GM18858 (cell line): ENCODE measurements at regions not wholly inside any gene's neighbourhood (a gene's known extent, or its start where the extent isn't known, plus 50 kb on each side); places are given as distances from the start of the nearest gene placed in this dataset.
"Not testable (repeated sequence)": the region's sequence is repeated elsewhere in the genome, so short reads cannot be mapped to it uniquely, and the experiment has no call there.

ENCODE experiments used
- ATAC-seq: cut with Tn5 transposase; IDR thresholded peaks from one replicate; pipeline ENCODE4 v1.9.1; 2021; ENCODE audit not compliant: unreplicated experiment

DNA sequence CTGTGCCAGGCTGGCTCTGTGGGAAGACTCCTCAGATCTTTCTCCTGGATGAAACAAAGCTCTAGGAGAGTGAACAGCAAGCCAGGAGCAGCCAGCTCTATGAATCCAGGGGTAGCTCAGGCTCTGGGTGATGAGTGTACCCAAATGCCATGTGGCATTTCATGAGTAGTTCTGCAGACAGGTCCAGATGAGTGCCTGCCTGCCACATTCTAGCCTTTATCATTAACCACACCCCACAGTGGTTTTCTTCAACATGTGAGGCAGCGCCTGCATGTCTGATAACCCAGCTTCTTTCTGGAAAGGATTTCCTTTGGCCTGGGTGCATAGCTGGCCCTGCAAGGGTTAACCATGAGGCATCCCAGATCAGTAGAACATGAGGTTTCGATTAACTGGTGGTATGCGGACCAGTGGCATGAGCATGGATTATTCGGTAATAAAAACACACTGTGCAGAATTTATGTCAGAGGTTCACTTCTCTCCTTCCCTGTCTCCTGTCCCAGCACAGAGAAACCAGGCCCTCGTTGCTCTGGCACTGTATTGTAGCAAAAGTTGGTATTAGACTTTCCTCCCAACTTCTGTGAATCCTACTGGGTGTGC lies 381.9 kb upstream of the ZNF462 start:
- ATAC-seq: no peak

DNA sequence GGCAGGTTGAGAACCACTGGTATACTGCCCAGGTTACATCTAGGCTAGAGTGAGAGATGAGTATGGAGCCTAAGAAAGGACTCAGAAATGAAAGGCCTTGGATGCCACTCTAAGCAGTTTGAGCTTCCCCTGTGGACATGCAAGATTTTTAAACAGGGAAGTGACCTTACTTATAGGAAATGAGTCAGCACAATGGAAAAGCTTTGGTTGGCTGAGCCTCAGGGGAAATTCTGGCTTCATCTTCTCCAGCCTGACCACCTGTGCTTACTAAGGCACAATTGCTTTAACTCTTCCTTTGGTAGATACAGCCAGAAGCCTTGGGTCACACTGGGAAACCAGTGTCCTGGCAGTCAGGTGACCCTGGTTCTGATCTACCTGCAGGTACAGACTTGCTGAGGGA lies 380.2 kb upstream of the ZNF462 start:
- no peak for ATAC-seq

DNA sequence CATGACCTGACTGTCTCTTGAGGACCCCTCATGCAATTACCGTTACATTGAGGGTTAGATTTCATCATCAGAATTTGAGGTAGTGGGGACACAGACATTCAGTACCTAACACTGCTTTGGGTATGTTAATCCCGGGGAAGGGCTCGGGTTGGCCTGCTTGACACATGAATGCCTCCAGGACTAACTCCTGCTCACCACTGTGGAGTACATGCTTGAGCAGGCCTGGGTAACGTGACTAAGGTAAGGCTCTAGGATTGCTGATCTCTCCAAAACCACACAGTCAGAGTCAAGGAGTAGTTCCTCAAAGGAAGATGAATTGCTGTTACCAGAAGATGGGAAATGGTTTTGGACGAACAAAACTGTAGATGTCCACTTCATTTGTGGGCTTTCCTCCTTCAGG lies 376.3 kb upstream of the ZNF462 start:
- ATAC-seq: no peak

DNA sequence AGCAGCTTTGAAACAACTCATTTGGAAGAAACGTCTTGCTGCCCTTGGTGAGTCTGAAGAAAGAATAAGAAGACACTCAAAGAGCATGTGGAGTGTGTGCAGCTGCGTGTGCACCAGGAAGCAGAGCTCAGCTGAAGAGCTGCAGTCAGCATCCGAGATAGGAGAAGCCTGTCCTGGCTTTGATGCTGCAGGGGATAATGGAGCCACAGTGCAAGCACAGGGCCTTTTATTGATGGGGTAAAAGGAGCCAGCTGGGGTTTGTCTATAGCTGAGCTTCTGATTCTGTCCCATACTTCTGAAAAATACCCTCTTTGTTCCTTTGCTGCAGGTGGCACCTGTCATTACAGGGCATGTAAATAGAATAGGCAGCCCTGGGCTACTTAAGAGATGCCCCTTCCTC lies 375.7 kb upstream of the ZNF462 start:
- no peak for ATAC-seq

DNA sequence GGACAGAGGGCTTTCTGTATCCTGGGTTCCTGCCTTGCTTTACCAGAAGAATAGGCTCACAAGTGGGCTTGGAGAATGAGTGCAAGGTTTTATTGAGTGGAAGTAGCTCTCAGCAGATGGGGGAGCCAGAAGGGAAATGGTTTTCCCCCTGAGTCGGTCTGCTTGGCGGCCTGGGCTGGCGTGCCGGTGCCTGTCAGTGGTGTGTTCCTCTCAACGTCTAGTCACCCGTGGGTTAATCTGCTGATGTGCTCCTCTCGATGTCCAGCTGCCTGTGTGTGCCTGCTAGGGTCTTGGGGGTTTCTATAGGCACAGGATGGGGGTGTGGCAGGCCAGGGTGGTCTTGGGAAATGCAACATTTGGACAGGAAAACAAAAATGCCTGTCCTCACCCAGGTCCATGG lies 370.8 kb upstream of the ZNF462 start:
- ATAC-seq: not testable (repeated sequence)

DNA sequence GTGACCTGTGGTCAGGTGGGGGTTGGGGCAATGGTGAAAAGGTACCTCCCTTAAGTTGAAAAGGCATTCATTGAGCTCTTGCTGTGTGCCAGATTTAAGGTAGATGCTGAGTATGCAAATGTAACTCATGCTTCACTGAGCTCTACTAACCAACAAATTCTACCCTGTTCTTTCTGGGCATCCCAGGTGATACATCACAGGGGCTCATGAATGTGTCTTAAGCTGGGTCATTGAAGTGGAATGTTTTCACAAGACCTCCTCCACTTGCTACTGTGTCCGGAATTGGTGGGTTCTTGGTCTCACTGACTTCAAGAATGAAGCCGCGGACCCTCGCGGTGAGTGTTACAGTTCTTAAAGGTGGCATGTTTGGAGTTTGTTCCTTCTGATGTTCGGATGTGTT lies 362.8 kb upstream of the ZNF462 start:
- no peak for ATAC-seq

DNA sequence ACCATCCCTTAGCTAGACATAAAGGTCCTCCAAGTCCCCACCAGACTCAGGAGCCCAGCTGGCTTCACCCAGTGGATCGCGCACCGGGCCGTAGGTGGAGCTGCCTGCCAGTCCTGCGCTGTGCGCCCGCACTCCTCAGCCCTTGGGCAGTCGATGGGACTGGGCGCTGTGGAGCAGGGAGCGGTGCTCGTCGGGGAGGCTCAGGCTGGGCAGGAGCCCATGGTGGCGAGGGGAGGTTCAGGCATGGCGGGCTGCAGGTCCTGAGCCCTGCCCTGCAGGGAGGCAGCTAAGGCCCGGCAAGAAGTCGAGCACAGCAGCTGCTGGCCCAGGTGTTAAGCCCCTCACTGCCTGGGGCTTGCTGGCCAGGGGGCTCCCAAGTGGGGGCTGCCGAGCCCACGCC lies 361.8 kb upstream of the ZNF462 start:
- ATAC-seq: not testable (repeated sequence)

DNA sequence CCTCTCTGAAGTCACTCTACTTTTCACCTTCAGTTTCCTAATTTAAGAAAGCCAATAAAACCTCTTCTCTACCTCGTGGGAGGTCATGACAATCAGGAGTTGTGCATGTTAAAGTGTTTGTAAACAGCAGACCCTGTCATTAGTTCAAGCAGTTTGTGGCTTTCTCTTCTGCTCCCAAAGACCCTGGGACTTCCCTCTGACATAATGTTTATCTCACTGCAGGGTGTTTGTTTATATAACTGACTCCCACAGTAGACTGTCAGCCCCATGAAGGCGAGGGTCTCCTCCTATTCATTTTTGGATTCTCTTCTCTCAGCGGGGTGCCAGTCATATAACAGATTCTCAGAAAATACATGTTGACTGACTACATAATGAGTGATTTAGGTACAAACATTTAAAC lies 360.0 kb upstream of the ZNF462 start:
- ATAC-seq: no peak

DNA sequence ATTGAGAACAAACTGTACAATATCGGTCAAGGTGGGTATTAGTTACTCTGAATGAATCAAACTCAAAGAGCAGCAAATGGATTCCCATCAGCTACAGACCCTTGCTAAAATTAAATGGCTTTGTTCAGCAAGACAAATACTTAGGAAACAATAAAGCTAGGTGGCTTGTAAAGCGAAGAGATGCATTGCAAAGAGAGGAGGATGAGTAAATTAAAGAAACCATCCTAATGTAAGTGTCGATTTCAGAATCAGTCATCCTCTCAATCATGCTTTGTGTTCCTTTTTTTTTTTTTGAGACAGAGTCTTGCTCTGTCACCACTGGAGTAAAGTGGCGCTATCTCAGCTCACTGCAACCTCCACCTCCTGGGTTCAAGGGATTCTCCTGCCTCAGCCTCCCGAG lies 359.2 kb upstream of the ZNF462 start:
- ATAC-seq: no peak

DNA sequence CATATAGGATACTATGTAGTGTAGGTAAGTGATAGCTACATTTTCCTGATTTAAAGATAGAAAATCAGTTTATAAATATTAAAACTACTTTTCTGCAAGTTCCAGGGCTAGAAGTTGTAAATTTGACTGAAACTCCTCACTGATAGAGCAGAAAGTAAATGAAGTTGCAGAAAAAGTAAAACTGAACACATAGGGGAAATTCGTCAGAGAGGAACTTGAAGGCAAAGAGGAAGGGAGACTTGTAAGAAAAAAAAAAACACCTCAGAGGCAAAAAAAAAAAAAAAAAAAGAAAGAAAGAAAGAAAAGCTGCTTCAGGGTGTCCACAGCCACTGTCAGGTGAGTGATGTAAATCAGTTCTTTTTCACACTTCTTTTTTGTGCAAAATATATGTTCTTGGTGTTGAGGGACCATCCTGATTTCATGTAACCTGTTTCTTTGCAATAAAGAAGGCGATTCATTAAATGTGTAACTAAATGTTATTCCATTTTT lies 336.2 kb upstream of the ZNF462 start:
- ATAC-seq: no peak

DNA sequence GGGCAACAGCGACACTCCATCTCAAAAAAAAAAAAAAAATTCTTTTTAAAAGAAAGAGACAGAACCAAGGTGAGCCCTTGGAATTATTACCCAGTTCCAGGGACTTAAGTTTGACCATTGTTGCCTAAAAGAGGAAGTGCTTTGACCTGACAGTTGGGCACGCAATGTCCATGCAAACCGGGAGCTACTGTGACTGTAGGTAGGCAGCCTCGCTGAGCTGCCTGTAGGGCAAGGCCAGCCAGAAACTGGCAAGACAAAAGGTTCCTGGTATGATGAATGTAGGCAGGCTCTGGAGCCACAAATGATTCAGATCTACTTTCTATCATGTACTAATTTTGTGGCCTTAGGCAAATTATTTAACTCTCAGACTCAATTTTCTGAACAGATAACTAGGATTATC lies 334.8 kb upstream of the ZNF462 start:
- no peak for ATAC-seq

DNA sequence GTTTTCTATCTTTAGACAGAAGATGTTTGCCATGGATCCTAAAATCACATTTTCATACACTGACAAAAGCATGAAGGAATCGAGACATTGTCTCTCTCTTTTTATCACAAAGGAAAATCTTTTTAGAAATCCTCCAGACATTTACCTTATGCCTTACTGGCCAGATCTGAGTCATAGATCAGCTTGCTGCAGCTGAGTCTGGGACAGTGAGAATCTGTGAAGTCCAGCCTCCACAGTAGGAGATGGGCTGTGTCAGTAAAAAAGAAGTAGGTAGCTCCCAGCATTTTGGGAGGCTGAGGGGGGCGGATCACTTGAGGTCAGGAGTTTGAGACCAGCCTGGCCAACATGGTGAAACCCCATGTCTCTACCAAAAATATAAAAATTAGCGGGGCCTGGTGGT lies 333.4 kb upstream of the ZNF462 start:
- ATAC-seq: no peak

DNA sequence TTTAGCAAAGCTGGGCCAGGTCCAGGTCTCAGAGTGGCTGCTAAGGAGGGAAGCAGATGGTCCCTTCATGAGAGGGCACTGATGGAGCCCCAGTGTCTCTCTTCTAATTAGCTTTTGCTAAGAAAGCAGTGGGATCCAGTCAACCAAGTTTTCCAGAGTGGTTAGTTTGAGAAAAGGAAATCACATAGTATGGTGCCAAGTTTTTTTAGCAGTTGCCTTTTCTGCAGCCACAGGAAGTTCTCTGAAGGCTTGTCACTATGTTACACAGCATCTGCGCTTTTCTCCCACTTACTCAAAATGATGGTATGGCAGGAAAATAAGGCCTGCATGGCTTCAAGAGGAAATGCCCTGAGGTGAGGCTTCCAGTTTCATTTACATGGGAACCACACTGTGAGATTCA lies 331.5 kb upstream of the ZNF462 start:
- no peak for ATAC-seq

DNA sequence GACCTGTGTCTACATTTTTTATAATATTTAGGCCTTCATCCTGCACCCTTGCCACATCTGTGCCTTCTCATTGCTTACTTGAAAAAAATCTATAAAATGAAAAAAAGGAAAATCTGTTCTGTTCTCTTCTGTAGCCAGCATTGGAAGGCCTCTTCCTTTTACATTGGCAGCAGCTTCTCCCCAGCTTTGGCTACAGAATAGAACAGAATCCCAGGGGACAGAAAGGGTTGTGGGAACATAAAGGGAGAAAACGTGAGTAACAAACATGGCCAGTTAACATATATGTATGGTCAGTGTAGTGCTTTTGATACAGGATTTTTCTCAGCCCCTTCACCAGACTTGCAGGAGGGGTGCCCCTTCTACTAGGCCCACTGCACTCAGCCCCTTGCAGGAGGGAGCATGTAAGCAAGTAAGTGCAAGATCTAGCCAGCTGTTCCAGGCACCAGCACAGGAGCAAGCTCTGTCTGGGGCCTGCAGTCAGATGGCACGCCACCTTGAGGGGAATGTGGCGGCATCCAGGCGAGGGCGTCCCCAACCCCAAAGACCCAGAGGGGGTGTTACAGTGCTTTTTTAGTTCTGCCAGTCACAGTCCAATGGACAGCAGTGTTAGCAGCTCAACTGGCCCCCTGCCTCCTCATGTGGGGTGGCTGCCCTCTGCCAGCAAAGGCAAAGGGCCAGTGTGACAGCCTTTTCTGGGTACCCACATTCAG lies 330.5 kb upstream of the ZNF462 start:
- ATAC-seq: no peak

DNA sequence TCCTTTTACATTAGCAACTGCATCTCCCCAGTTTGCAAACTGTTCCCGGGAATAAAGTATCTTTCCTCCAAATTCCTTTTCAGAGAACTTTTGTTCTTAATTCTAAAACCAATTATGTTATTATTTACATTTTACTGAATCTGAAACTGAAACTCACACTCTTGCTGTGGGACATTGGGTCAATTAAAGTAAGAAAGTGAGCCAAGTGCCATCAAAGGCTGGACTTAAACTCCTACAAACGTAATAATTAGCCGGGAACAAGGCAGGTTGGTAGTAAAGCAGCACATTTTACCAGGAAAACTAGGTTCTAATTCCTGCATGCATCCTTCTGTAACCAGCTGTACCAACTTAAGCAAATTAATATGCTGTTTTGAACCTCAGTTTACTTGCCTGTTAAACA lies 328.2 kb upstream of the ZNF462 start:
- ATAC-seq: no peak

DNA sequence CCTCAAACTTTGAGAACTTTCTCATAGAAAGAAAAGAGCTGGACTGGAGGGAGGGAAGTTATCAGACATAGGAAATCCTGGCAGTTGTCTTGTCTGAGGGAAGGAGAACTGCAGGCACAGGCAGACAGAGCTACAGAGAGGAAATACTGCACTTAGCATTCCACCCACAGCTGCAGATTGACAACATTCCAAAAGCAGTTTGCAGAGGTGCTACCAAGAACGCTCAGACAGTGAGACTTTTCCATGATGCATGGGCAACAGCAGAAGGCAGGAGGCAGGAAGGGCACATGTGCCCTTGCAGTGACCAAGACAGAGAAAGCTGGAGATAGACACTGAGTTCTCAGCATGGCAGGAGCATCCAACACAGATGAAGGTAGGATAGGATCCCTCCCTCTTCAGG lies 327.5 kb upstream of the ZNF462 start:
- no peak for ATAC-seq

DNA sequence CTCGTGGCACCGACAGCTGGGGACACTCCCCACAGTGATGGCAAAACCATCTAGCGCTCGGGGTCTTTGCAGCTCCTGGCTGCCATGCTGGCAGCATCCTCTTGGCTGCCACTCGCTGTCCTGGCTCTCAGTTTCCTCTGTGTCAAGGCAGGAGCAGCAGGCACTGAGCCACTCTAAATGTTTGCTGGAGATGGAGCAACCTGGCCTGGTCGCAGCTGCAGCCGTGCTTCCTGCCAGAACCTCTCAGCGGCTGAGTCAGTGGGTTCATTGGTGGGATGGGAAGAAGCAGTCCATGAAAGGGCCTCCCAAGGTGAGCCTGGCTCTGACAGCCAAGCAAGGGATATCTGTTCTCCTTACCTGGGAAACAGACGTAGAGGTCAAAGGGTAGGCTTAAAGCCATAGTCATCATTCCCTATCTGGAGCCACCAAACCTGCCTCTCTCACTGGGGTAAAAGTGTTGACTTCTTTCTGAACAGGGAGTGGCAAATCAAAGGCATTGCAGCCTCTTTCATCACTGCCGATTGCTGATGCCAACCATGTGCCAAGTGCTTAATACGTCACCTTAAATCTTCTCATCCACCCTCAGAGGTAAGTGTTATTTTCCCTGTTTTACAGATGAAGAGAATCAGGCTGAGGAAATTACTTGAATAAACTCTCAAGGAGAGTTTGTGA lies 304.8 kb upstream of the ZNF462 start:
- no peak for ATAC-seq

DNA sequence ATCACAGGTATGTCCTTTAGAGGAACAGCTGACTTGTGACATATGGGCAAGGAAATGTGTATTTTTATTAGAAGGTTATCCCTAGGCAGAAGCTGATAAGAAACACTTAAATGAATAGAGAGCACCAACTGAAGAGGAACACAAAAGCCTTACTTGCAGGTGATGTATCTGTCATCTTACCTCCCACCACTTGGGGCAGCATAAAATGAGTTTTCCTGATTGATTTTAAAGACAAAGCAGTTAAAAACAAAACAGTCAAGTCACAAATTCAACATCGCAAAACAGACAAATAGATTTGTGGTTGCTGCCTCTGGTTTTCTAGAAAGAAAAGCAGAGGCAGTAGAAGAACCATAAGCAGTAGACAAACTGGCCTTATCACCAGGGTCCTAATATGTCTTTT lies 302.4 kb upstream of the ZNF462 start:
- ATAC-seq: no peak

DNA sequence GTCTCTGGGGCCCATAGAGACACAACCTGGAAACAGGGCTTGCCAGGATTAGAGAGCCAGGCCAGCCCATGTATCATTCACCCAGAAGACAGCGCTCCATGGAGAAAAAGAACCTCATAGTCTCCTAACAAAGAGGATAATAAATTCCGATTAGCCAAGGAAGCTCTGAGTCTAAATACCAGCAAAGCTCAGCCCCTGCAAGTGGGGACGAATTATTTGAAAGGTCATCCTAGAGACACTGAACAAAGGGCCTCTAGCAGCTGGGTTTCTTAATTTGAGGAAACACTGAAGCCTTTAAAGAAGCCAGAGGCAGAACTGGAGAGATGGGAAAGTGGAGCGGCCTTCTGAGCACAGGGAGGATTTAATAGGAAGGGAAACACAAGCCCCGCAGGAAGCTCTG lies 287.1 kb upstream of the ZNF462 start:
- ATAC-seq: no peak

DNA sequence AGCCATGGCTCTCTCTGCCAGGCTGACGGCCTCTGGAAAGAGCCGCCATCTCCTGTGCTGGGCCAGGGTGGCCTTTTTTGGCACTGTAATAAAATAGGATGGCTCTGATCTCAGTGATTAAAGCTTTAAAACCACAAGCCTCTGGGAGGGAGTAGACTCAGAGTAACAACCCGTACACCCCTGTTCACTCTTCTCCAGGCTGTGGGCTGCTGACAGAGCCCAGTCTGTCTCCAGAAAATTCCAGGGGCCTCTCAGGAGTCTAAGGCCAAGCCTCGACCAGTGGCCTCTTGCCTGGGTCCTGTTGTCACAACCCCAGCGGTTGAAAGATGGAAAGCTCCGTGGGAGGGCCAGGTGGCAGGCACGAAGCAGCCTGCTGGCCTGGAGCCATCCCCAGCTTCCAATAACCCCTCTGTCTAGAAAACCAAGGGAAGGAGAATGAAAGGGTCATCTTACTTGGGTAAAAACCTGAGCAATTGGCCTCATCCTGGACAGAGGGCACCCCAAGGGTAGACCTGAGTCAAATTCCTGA lies 286.7 kb upstream of the ZNF462 start:
- no peak for ATAC-seq

DNA sequence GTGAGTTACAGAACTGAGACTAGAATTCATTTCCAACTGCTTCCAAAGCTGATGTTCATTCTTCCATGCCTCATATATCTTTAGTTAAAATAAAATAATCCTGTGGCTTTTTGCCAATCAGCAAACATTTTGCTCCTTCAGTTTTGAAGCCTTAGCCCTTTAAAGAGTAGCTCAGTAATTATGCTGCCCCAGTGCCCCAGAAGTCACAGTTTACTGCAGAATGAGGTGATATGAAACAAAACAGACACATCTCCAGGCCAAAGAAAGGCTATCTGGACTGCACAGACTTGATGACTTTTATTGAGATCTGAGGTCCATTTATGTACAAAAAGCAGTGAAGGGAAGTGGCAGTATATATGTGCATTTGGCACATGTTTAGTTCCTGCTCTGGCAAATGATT lies 285.8 kb upstream of the ZNF462 start:
- ATAC-seq: no peak

DNA sequence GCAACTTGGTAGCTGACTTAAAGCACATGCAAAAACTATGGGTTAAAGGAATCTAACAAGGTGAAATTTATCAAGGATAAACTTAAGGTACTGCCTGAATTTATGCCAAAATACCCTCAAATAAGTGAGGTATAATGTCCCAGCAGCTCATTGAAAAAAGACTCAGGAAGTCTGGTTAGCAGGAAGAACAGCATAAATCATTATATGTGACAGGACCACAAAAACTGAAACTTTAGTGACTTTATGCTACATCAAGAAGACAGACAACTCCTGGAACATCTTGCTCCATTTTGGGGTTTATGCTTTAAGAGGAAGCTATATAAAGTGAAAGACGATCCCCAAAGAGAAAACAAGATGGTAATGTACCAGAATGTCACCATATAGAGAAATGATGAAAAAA lies 282.4 kb upstream of the ZNF462 start:
- ATAC-seq: no peak
